Hematopoietic multipotent progenitor cell (in vitro differentiated cells): ENCODE measurements at regions not wholly inside any gene's neighbourhood (a gene's known extent, or its start where the extent isn't known, plus 50 kb on each side); places are given as distances from the start of the nearest gene placed in this dataset.

Experiments
- DNase-seq, 3 donors: peaks; one replicate each; pipeline ENCODE4 v3.0.0-alpha.2; 2011 to 2015; ENCODE audit warnings: low read depth in 2 of 3, low spot score in 2 of 3

GRCh38 chr5:72030237-72030636 is 77.0 kb upstream of the MAP1B start:
- DNase-seq, result no peak

GRCh38 chr5:72032788-72033187 is 74.5 kb upstream of the MAP1B start:
- DNase-seq, result no peak

- DNase-seq, result no peak
Measured at GRCh38 chr5:72034770-72035169, 72.5 kb upstream of the MAP1B start.

GRCh38 chr5:72035831-72036230 is 71.4 kb upstream of the MAP1B start:
- no peak for DNase-seq

- DNase-seq, result no peak
Measured at GRCh38 chr5:72036951-72037350, 70.3 kb upstream of the MAP1B start.

- DNase-seq, result no peak
Measured at GRCh38 chr5:72040513-72040912, 66.8 kb upstream of the MAP1B start.

GRCh38 chr5:72041654-72042053 is 65.6 kb upstream of the MAP1B start:
- DNase-seq, result no peak

- DNase-seq, result no peak
Measured at GRCh38 chr5:72042097-72042496, 65.2 kb upstream of the MAP1B start.

- DNase-seq, result no peak
Measured at GRCh38 chr5:72045692-72046091, 61.6 kb upstream of the MAP1B start.

- no peak for DNase-seq
Measured at GRCh38 chr5:72046106-72046505, 61.2 kb upstream of the MAP1B start.

- DNase-seq, result no peak
Measured at GRCh38 chr5:72055636-72056035, 51.6 kb upstream of the MAP1B start.
